Tibial nerve (tissue), 4 donors: ENCODE measurements at regions not wholly inside any gene's neighbourhood (a gene's known extent, or its start where the extent isn't known, plus 50 kb on each side); places are given as distances from the start of the nearest gene placed in this dataset.

Experiments
- DNase-seq, 2 donors: peaks; one replicate each; pipeline ENCODE4 v3.0.0-alpha.2; 2019; ENCODE audit warnings: low spot score in 2 of 2
- H3K27ac ChIP-seq, 4 donors: fragments of 200-600 bp; sonication (generic) in 3 of 4; one replicate each; pipeline ENCODE4 v1.5.1; 2017 to 2019; ENCODE audit warnings: mild to moderate bottlenecking in 1 of 4
- H3K27me3 ChIP-seq, 2 donors: fragments of 200-600 bp; sonication (generic) in 1 of 2; one replicate each; pipeline versions ENCODE4 v1.5.1 to v1.6.0; 2017 to 2019
- H3K36me3 ChIP-seq, 3 donors: fragments of 200-600 bp; sonication (generic); one replicate each; pipeline ENCODE4 v1.5.1; 2018 to 2019
- H3K4me1 ChIP-seq, 4 donors: fragments of 200-600 bp; sonication (generic) in 3 of 4; one replicate each; pipeline ENCODE4 v1.5.1; 2017 to 2019
- H3K4me3 ChIP-seq, 4 donors: fragments of 200-600 bp; sonication (generic) in 3 of 4; one replicate each; pipeline ENCODE4 v1.5.1; 2017 to 2019; ENCODE audit warnings: mild to moderate bottlenecking in 1 of 4, moderate library complexity in 1 of 4
- H3K9me3 ChIP-seq, 4 donors: fragments of 200-600 bp; sonication (generic) in 3 of 4; one replicate each; pipeline ENCODE4 v1.5.1; 2017 to 2019
- CTCF ChIP-seq, 5 experiments: fragments of 200-600 bp in 3 of 5; fragments of 450-650 bp in 2 of 5; sonication (generic) in 3 of 5; IDR thresholded peaks; one replicate each; pipeline ENCODE4 v1.5.1; 2016 to 2019; ENCODE audit warnings: antibody characterized with exemption in 5 of 5, mild to moderate bottlenecking in 3 of 5, moderate library complexity in 2 of 5
- EP300 ChIP-seq, 2 donors: sonication (generic); formaldehyde crosslinking; IDR thresholded peaks; one replicate each; pipeline ENCODE4 v1.6.1; 2017; ENCODE audit warnings: antibody characterized with exemption in 2 of 2, mild to moderate bottlenecking in 1 of 2
- POLR2A ChIP-seq, 2 donors: fragments of 450-650 bp; IDR thresholded peaks; one replicate each; pipeline ENCODE4 v1.6.1; 2017; ENCODE audit warnings: antibody characterized with exemption in 2 of 2, mild to moderate bottlenecking in 2 of 2, moderate library complexity in 2 of 2
- WGBS, 2 donors: methylation state at CpG; one replicate each; pipeline ENCODE4 v1.1.5; 2018; 5-methylcytosine and 5-hydroxymethylcytosine counted together

GRCh38 chr10:8640301-8640700, 585.8 kb downstream of the GATA3 start:
- Histone ChIP-seq H3K36me3 (no peaks in the 10 kb centered on the region), H3K9me3 (no peaks in the 10 kb centered on the region), H3K4me1 (no peaks in the 10 kb centered on the region), H3K27me3 (no peaks in the 10 kb centered on the region), H3K27ac (no peak overlapping the region), H3K4me3 (no peak overlapping the region)
- WGBS, 2 donors = 54 to 58% methylated on average over 3 of the region's 3 CpGs
- no peak for DNase-seq
- TF ChIP-seq EP300 (IDR thresholded peaks at IDR 0.05) = no peak
- no peak for TF ChIP-seq POLR2A (IDR thresholded peaks at IDR 0.05)
- TF ChIP-seq CTCF (IDR thresholded peaks at IDR 0.05) = no peak

- no peak overlapping the region for H3K27ac ChIP-seq
- no peaks in the 10 kb centered on the region for H3K27me3 ChIP-seq
- no peaks in the 10 kb centered on the region for H3K36me3 ChIP-seq
- no peak for TF ChIP-seq EP300 (IDR thresholded peaks at IDR 0.05)
- no peak for TF ChIP-seq POLR2A (IDR thresholded peaks at IDR 0.05)
- no peak for TF ChIP-seq CTCF (IDR thresholded peaks at IDR 0.05)
- H3K4me1 ChIP-seq = no peaks in the 10 kb centered on the region
- no peaks in the 10 kb centered on the region for H3K9me3 ChIP-seq
- DNase-seq = no peak
- H3K4me3 ChIP-seq = no peak overlapping the region
Measured at GRCh38 chr10:8640878-8641277, 586.4 kb downstream of the GATA3 start.

- H3K9me3 ChIP-seq = no peaks in the 10 kb centered on the region
- no peaks in the 10 kb centered on the region for H3K36me3 ChIP-seq
- no peaks in the 10 kb centered on the region for H3K4me1 ChIP-seq
- DNase-seq = no peak
- no peaks in the 10 kb centered on the region for H3K27me3 ChIP-seq
- 92 to 95% methylated on average over 4 of the region's 4 CpGs for WGBS, 2 donors
- H3K4me3 ChIP-seq = no peak overlapping the region
- TF ChIP-seq EP300 (IDR thresholded peaks at IDR 0.05) = no peak
- TF ChIP-seq POLR2A (IDR thresholded peaks at IDR 0.05) = no peak
- TF ChIP-seq CTCF (IDR thresholded peaks at IDR 0.05) = no peak
- no peak overlapping the region for H3K27ac ChIP-seq
Measured at GRCh38 chr10:8656261-8656660, 601.8 kb downstream of the GATA3 start.

GRCh38 chr10:8659982-8660381, 605.5 kb downstream of the GATA3 start:
- 61 to 63% methylated on average over 2 of the region's 2 CpGs for WGBS, 2 donors
- DNase-seq = no peak
- TF ChIP-seq EP300 (IDR thresholded peaks at IDR 0.05) (no peak), POLR2A (IDR thresholded peaks at IDR 0.05) (no peak), CTCF (IDR thresholded peaks at IDR 0.05) (no peak)
- Histone ChIP-seq H3K9me3 (no peaks in the 10 kb centered on the region), H3K27ac (no peak overlapping the region), H3K27me3 (no peaks in the 10 kb centered on the region), H3K4me3 (no peak overlapping the region), H3K36me3 (no peaks in the 10 kb centered on the region), H3K4me1 (no peaks in the 10 kb centered on the region)

- Histone ChIP-seq H3K4me1 (no peaks in the 10 kb centered on the region), H3K9me3 (no peaks in the 10 kb centered on the region), H3K27me3 (no peaks in the 10 kb centered on the region), H3K27ac (no peak overlapping the region), H3K4me3 (no peak overlapping the region), H3K36me3 (no peaks in the 10 kb centered on the region)
- DNase-seq = no peak
- 78 to 82% methylated on average over 3 of the region's 3 CpGs for WGBS, 2 donors
- no peak for TF ChIP-seq CTCF (IDR thresholded peaks at IDR 0.05)
- TF ChIP-seq EP300 (IDR thresholded peaks at IDR 0.05) = no peak
- TF ChIP-seq POLR2A (IDR thresholded peaks at IDR 0.05) = no peak
Measured at GRCh38 chr10:8661886-8662285, 607.4 kb downstream of the GATA3 start.
